Loucy (cell line): ENCODE measurements at regions not wholly inside any gene's neighbourhood (a gene's known extent, or its start where the extent isn't known, plus 50 kb on each side); places are given as distances from the start of the nearest gene placed in this dataset.
A peak's percentile ranks its signal among the peaks of the same experiment; 100 is the strongest.

ENCODE experiments used
- H2AFZ ChIP-seq: fragments of 200-600 bp; sonication (generic); 2 replicates; pipeline ENCODE4 v1.6.0; 2016; ENCODE audit warnings: antibody characterized with exemption, mild to moderate bottlenecking, low read length, moderate library complexity
- H3F3A ChIP-seq: fragments of 200-600 bp; 2 replicates; pipeline ENCODE4 v1.6.0; 2016; ENCODE audit warnings: antibody characterized with exemption, low read depth, mild to moderate bottlenecking
- H3K27me3 ChIP-seq: fragments of 200-600 bp; sonication (generic); 2 replicates; pipeline ENCODE4 v1.6.1; 2014; ENCODE audit warnings: low read length, mild to moderate bottlenecking; ENCODE audit not compliant: insufficient read depth, poor library complexity, severe bottlenecking
- H3K36me3 ChIP-seq: fragments of 200-600 bp; sonication (generic); 2 replicates; pipeline ENCODE4 v1.6.1; 2016; ENCODE audit warnings: low read length; ENCODE audit not compliant: insufficient read depth
- H3K4me1 ChIP-seq: fragments of 200-600 bp; sonication (generic); 2 replicates; pipeline ENCODE4 v1.5.1; 2014; ENCODE audit warnings: low read length, mild to moderate bottlenecking; ENCODE audit not compliant: insufficient read depth, poor library complexity, severe bottlenecking
- H3K4me2 ChIP-seq: fragments of 200-600 bp; sonication (generic); 2 replicates; pipeline ENCODE4 v1.6.0; 2014; ENCODE audit warnings: antibody characterized with exemption, low read length, low read depth, mild to moderate bottlenecking; ENCODE audit not compliant: poor library complexity, severe bottlenecking
- H3K4me3 ChIP-seq: fragments of 200-600 bp; sonication (generic); 2 replicates; pipeline ENCODE4 v1.5.1; 2014; ENCODE audit warnings: low read length, mild to moderate bottlenecking, mixed read lengths; ENCODE audit not compliant: poor library complexity, severe bottlenecking
- H3K79me2 ChIP-seq: fragments of 200-600 bp; sonication (generic); 2 replicates; pipeline ENCODE4 v1.6.1; 2014; ENCODE audit warnings: low read length; ENCODE audit not compliant: insufficient read depth
- H3K9ac ChIP-seq: fragments of 200-600 bp; sonication (generic); 2 replicates; pipeline ENCODE4 v1.6.0; 2014; ENCODE audit warnings: mild to moderate bottlenecking, low read depth, low read length, moderate library complexity; ENCODE audit not compliant: poor library complexity, severe bottlenecking
- H3K9me2 ChIP-seq: fragments of 200-600 bp; sonication (generic); replicated peaks from 2 replicates; pipeline ENCODE4 v1.6.1; 2016; ENCODE audit warnings: low read depth, low read length, mixed read lengths
- H3K9me3 ChIP-seq: fragments of 200-600 bp; sonication (generic); 2 replicates; pipeline ENCODE4 v1.6.1; 2014; ENCODE audit warnings: mild to moderate bottlenecking, antibody characterized with exemption, low read length, low read depth; ENCODE audit not compliant: insufficient read depth
- H4K20me1 ChIP-seq: fragments of 200-600 bp; sonication (generic); 2 replicates; pipeline ENCODE4 v1.6.0; 2014; ENCODE audit warnings: antibody characterized with exemption, low read length, mild to moderate bottlenecking; ENCODE audit not compliant: insufficient read depth, poor library complexity, severe bottlenecking
- CTCF ChIP-seq: fragments of 200-600 bp; sonication (generic); conservative IDR thresholded peaks from 2 replicates; pipeline ENCODE4 v1.5.1; 2014; ENCODE audit warnings: mild to moderate bottlenecking, antibody characterized with exemption, low read length
- EZH2phosphoT487 ChIP-seq: fragments of 200-600 bp; IDR thresholded peaks from 2 replicates; pipeline ENCODE4 v1.6.1; 2018; ENCODE audit warnings: antibody characterized with exemption, mild to moderate bottlenecking, moderate library complexity, borderline replicate concordance

- Histone ChIP-seq H2AFZ (0 out of 2 replicates have a peak overlapping the region, but pooled peaks have one; percentile 3), H4K20me1 (no peaks in the 10 kb centered on the region), H3K36me3 (no peaks in the 10 kb centered on the region), H3K4me1 (peaks cover 90% of the 10 kb centered on the region), H3K9me3 (no peaks in the 10 kb centered on the region), H3F3A (peaks cover 23% of the 10 kb centered on the region; the same call in 1 of the 2 replicates), H3K4me2 (peak overlapping the region; percentile 78), H3K27me3 (no peaks in the 10 kb centered on the region), H3K79me2 (peaks cover 6% of the 10 kb centered on the region; the same call in 1 of the 2 replicates), H3K9me2 (no peaks in the 10 kb centered on the region), H3K4me3 (peak overlapping the region; percentile 41), H3K9ac (peak overlapping the region; percentile 55)
- TF ChIP-seq CTCF (no peak), EZH2phosphoT487 (no peak)
Measured at GRCh38 chr2:230661072-230661957, 51.3 kb upstream of the CAB39 start.
